ENCODE measurements at regions not wholly inside any gene's neighbourhood (a gene's known extent, or its start where the extent isn't known, plus 50 kb on each side); places are given as distances from the start of the nearest gene placed in this dataset.

- no peak for TF ChIP-seq CTCF (conservative IDR thresholded peaks at IDR 0.05; ENCODE audit: low read length)
- no peak for TF ChIP-seq EZH2phosphoT487 (IDR thresholded peaks at IDR 0.05; ENCODE audit: borderline replicate concordance, low read depth, low read length)
Measured at GRCh38 chr20:11375966-11376365, 541.7 kb upstream of the BTBD3 start.
